Fibroblast of peridontal ligament (primary cell): ENCODE measurements at regions not wholly inside any gene's neighbourhood (a gene's known extent, or its start where the extent isn't known, plus 50 kb on each side); places are given as distances from the start of the nearest gene placed in this dataset.
A peak's percentile ranks its signal among the peaks of the same experiment; 100 is the strongest.

ENCODE experiments used
- DNase-seq: peaks from one replicate; pipeline ENCODE4 v3.0.0-alpha.2; 2010; ENCODE audit errors: extremely low read depth

GRCh38 chr12:93297536-93297935 is 80.2 kb upstream of the NUDT4 start:
- no peak for DNase-seq

- no peak for DNase-seq
Measured at GRCh38 chr12:93299262-93299846, 78.4 kb upstream of the NUDT4 start.

- DNase-seq, result no peak
Measured at GRCh38 chr12:93300611-93301021, 77.1 kb upstream of the NUDT4 start.

- DNase-seq, result peak; percentile 84
Measured at GRCh38 chr12:93302331-93303229, 75.1 kb upstream of the NUDT4 start.

- no peak for DNase-seq
Measured at GRCh38 chr12:93306636-93307035, 71.1 kb upstream of the NUDT4 start.

GRCh38 chr12:93308281-93308680 is 69.4 kb upstream of the NUDT4 start:
- DNase-seq, result no peak

- no peak for DNase-seq
Measured at GRCh38 chr12:93311827-93312226, 65.9 kb upstream of the NUDT4 start.

GRCh38 chr12:93314177-93314497 is 63.6 kb upstream of the NUDT4 start:
- DNase-seq, result no peak

- no peak for DNase-seq
Measured at GRCh38 chr12:93315385-93315906, 62.3 kb upstream of the NUDT4 start.

- no peak for DNase-seq
Measured at GRCh38 chr12:93315907-93316622, 61.7 kb upstream of the NUDT4 start.

- no peak for DNase-seq
Measured at GRCh38 chr12:93316623-93316971, 61.1 kb upstream of the NUDT4 start.

- DNase-seq, result no peak
Measured at GRCh38 chr12:93317227-93317626, 60.5 kb upstream of the NUDT4 start.

- DNase-seq, result no peak
Measured at GRCh38 chr12:93318720-93319522, 58.8 kb upstream of the NUDT4 start.

- peak; percentile 52 for DNase-seq
Measured at GRCh38 chr12:93319523-93320050, 58.1 kb upstream of the NUDT4 start.

GRCh38 chr12:93322784-93323183 is 54.9 kb upstream of the NUDT4 start:
- DNase-seq, result no peak

GRCh38 chr12:93323625-93324329 is 53.9 kb upstream of the NUDT4 start:
- DNase-seq, result no peak

- DNase-seq, result no peak
Measured at GRCh38 chr12:93325855-93326254, 51.9 kb upstream of the NUDT4 start.
